HepG2 (cell line): ENCODE measurements at regions not wholly inside any gene's neighbourhood (a gene's known extent, or its start where the extent isn't known, plus 50 kb on each side); places are given as distances from the start of the nearest gene placed in this dataset.

Source experiments
- ATAC-seq: fragments of 200-7000 bp; cut with Tn5 transposase; 3 replicates; pipeline ENCODE4 v1.9.1; 2020; ENCODE audit warnings: mild to moderate bottlenecking, moderate library complexity
- BruUV-seq: library from RNA; stranded (reverse); fragments of 400-500 nt; replicated peaks from 2 replicates; lab custom pipeline; 2021; lab: Mats Ljungman, UMichigan
- CTCF ChIA-PET: fragments of 300-600 bp; formaldehyde crosslinking; extraction: SDS; loops from one replicate; lab custom pipeline; 2021; ENCODE audit warnings: low total read pairs, inconsistent platforms, low intra/inter-chr PET ratio; lab: Yijun Ruan, JAX
- POLR2A ChIA-PET: fragments of 350-600 bp; sonication (Branson Sonifier 250); formaldehyde crosslinking; loops from one replicate; lab custom pipeline; 2020; ENCODE audit warnings: antibody characterized with exemption, inconsistent platforms; lab: Yijun Ruan, JAX
- DNase-seq: peaks from one replicate; pipeline ENCODE4 v3.0.0-alpha.2; 2015; ENCODE audit warnings: low spot score
- FAIRE-seq: peaks from 3 replicates; lab custom pipeline; 2011; peaks lifted over from hg19 to GRCh38; lab: Jason Lieb, UNC
- H2AFZ ChIP-seq: one replicate; pipeline ENCODE4 v1.6.1; 2011; ENCODE audit warnings: low read length, inconsistent platforms
- H3K27ac ChIP-seq: fragments of 300-600 bp; 3 replicates; pipeline ENCODE4 v1.8.0; 2011; ENCODE audit warnings: mixed run types, mild to moderate bottlenecking, mixed read lengths, low read length, inconsistent platforms; ENCODE audit not compliant: insufficient read depth; ENCODE audit errors: extremely low read length
- H3K27me3 ChIP-seq, 2 experiments: fragments of 200-600 bp in 1 of 2; 2 replicates in 1 of 2; 3 replicates in 1 of 2; pipeline versions ENCODE4 v1.6.0 to v1.8.0; 2011; ENCODE audit warnings: low read length in 2 of 2, mild to moderate bottlenecking in 2 of 2, moderate library complexity in 2 of 2, inconsistent platforms in 1 of 2; ENCODE audit not compliant: insufficient read depth in 2 of 2, control insufficient read depth in 1 of 2
- H3K36me3 ChIP-seq, 2 experiments: fragments of 200-600 bp in 1 of 2; replicated peaks in 1 of 2; 2 replicates in 1 of 2; 3 replicates in 1 of 2; pipeline versions ENCODE4 v1.5.1 to v1.8.0; 2011; ENCODE audit warnings: low read length in 2 of 2, inconsistent platforms in 1 of 2; ENCODE audit not compliant: insufficient read depth in 2 of 2, control insufficient read depth in 1 of 2
- H3K4me1 ChIP-seq: 2 replicates; pipeline ENCODE4 v1.5.1; 2012; ENCODE audit warnings: low read length, inconsistent platforms; ENCODE audit not compliant: insufficient read depth
- H3K4me2 ChIP-seq: 2 replicates; pipeline ENCODE4 v1.6.0; 2011; ENCODE audit warnings: low read depth, low read length, inconsistent platforms
- H3K4me3 ChIP-seq, 3 experiments: fragments of 200-600 bp in 1 of 3; sonication (generic), shearing (Covaris generic) in 1 of 3; replicated peaks in 1 of 3; 2 replicates each; pipeline ENCODE4 v1.5.1; 2011 to 2016; ENCODE audit warnings: low read length in 3 of 3, inconsistent platforms in 2 of 3, low read depth in 2 of 3, mild to moderate bottlenecking in 2 of 3, control low read depth in 1 of 3, mixed read lengths in 1 of 3; ENCODE audit not compliant: insufficient read depth in 1 of 3
- H3K79me2 ChIP-seq: one replicate; pipeline ENCODE4 v1.6.1; 2011; ENCODE audit warnings: low read length, inconsistent platforms; ENCODE audit not compliant: insufficient read depth
- H3K9ac ChIP-seq: 2 replicates; pipeline ENCODE4 v1.6.0; 2011; ENCODE audit warnings: mild to moderate bottlenecking, low read depth, low read length, inconsistent platforms; ENCODE audit not compliant: insufficient read depth
- H3K9me3 ChIP-seq: 2 replicates; pipeline ENCODE4 v1.5.1; 2012; ENCODE audit warnings: mild to moderate bottlenecking, low read length
- H4K20me1 ChIP-seq: 2 replicates; pipeline ENCODE4 v1.6.0; 2011; ENCODE audit warnings: inconsistent platforms, mild to moderate bottlenecking, low read length, moderate library complexity; ENCODE audit not compliant: insufficient read depth
- SIX4 ChIP-seq: sonication (generic); formaldehyde crosslinking; IDR thresholded peaks from 2 replicates; pipeline ENCODE4 v1.4.0; 2020; ENCODE audit warnings: missing genetic modification reagents
- U2AF2 ChIP-seq: fragments of 200-400 bp; formaldehyde crosslinking; IDR thresholded peaks from 2 replicates; pipeline ENCODE4 v1.6.1; 2017; ENCODE audit warnings: low read depth, mild to moderate bottlenecking, low read length
- ZNF296 ChIP-seq: sonication (generic); formaldehyde crosslinking; conservative IDR thresholded peaks from 2 replicates; pipeline ENCODE4 v1.5.0; 2020; ENCODE audit warnings: mild to moderate bottlenecking, missing genetic modification reagents
- ZNF513 ChIP-seq: sonication (generic); formaldehyde crosslinking; conservative IDR thresholded peaks from 2 replicates; pipeline ENCODE4 v1.5.0; 2020; ENCODE audit warnings: missing genetic modification reagents
- ZNF652 ChIP-seq: IDR thresholded peaks from 2 replicates; pipeline ENCODE4 v1.6.1; 2016; ENCODE audit warnings: low read depth, borderline replicate concordance
- WGBS: methylation state at CpG from one replicate; pipeline ENCODE4 v1.1.6; 2017; ENCODE audit warnings: low lambda C conversion rate; 5-methylcytosine and 5-hydroxymethylcytosine counted together
- in situ Hi-C: cut with HindIII; loops from 2 replicates; pipeline ENCODE4 v1.10.0; 2017; ENCODE audit warnings: low pct_unique_long_range_greater_than_20kb; ENCODE audit not compliant: extremely low pct_ligation_motif_present
- intact Hi-C: fragments of 100-400 bp; cut with micrococcal nuclease; formaldehyde crosslinking; loops from one replicate; pipeline ENCODE4 v1.10.0; 2022; ENCODE audit not compliant: unreplicated experiment
- TF ChIP-seq, protein P1 (sequence below): IDR thresholded peaks from 2 replicates; pipeline ENCODE4 v1.6.1; 2016

- intact Hi-C loops (no loop called here), in situ Hi-C loops (no loop called here)
- ChIA-PET POLR2A (no interaction called here), CTCF (no interaction called here)
- Histone ChIP-seq H3K4me1 (peaks cover 10% of the 10 kb centered on the region; the same call in 1 of the 2 replicates), H2AFZ (no peak overlapping the region), H3K27ac (no peak overlapping the region), H3K9ac (no peak overlapping the region), H3K4me3 (no peak overlapping the region), H4K20me1 (no peaks in the 10 kb centered on the region), H3K9me3 (no peaks in the 10 kb centered on the region), H3K27me3 (peaks cover 0 to 17% of the 10 kb centered on the region in 2 experiments; a peak in 3 of 5 replicates), H3K36me3 (no peaks in the 10 kb centered on the region), H3K4me2 (no peak overlapping the region), H3K79me2 (no peaks in the 10 kb centered on the region)
- FAIRE-seq (no peak), DNase-seq (no peak), ATAC-seq (no peak)
- BruUV-seq: no TSS peak
- 20% methylated on average over 5 of the region's 5 CpGs for WGBS
- TF ChIP-seq U2AF2 (no peak), ZNF296 (no peak), ZNF652 (CRISPR knock-in tag) (no peak), ZNF513 (CRISPR knock-in tag) (no peak), SIX4 (CRISPR knock-in tag) (no peak)
- TF ChIP-seq, protein P1, sequence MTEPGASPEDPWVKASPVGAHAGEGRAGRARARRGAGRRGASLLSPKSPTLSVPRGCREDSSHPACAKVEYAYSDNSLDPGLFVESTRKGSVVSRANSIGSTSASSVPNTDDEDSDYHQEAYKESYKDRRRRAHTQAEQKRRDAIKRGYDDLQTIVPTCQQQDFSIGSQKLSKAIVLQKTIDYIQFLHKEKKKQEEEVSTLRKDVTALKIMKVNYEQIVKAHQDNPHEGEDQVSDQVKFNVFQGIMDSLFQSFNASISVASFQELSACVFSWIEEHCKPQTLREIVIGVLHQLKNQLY (CRISPR knock-in tag): no peak
These were observed 66.8 kb downstream of the FZD4 start for GRCh38 chr11:86888164-86889000.
